Ishikawa (cell line): ENCODE measurements at regions not wholly inside any gene's neighbourhood (a gene's known extent, or its start where the extent isn't known, plus 50 kb on each side); places are given as distances from the start of the nearest gene placed in this dataset.

Experiments used
- CEBPB ChIP-seq: IDR thresholded peaks from 2 replicates; pipeline ENCODE4 v1.6.1; 2012
- CREB1 ChIP-seq: IDR thresholded peaks from 2 replicates; pipeline ENCODE4 v1.6.1; 2012; ENCODE audit warnings: low read depth
- EGR1 ChIP-seq: IDR thresholded peaks from 2 replicates; pipeline ENCODE4 v1.6.1; 2012
- EP300 ChIP-seq: IDR thresholded peaks from 2 replicates; pipeline ENCODE4 v1.6.1; 2012; ENCODE audit warnings: borderline replicate concordance
- FOXM1 ChIP-seq: IDR thresholded peaks from 2 replicates; pipeline ENCODE4 v1.6.1; 2012; ENCODE audit warnings: low read depth, borderline replicate concordance
- NFIC ChIP-seq: IDR thresholded peaks from 2 replicates; pipeline ENCODE4 v1.6.1; 2012
- RAD21 ChIP-seq: IDR thresholded peaks from 2 replicates; pipeline ENCODE4 v1.6.1; 2012; ENCODE audit warnings: low read depth
- TAF1 ChIP-seq: IDR thresholded peaks from 2 replicates; pipeline ENCODE4 v1.6.1; 2012; ENCODE audit warnings: low read depth, mild to moderate bottlenecking
- TCF12 ChIP-seq: IDR thresholded peaks from 2 replicates; pipeline ENCODE4 v1.6.1; 2012; ENCODE audit warnings: low read depth
- TEAD4 ChIP-seq: IDR thresholded peaks from 2 replicates; pipeline ENCODE4 v1.6.1; 2012
- YY1 ChIP-seq: IDR thresholded peaks from 2 replicates; pipeline ENCODE4 v1.6.1; 2012; ENCODE audit warnings: low read depth
- ZBTB7A ChIP-seq: IDR thresholded peaks from 2 replicates; pipeline ENCODE4 v1.6.1; 2012; ENCODE audit warnings: low read depth
- TF ChIP-seq, protein P1 (sequence below): IDR thresholded peaks from 2 replicates; pipeline ENCODE4 v1.6.1; 2012
- TF ChIP-seq, protein P2 (sequence below): IDR thresholded peaks from 2 replicates; pipeline ENCODE4 v1.6.1; 2012
- TF ChIP-seq, protein P3 (sequence below): IDR thresholded peaks from 2 replicates; pipeline ENCODE4 v1.6.1; 2012; ENCODE audit warnings: low read depth, mild to moderate bottlenecking

DNA sequence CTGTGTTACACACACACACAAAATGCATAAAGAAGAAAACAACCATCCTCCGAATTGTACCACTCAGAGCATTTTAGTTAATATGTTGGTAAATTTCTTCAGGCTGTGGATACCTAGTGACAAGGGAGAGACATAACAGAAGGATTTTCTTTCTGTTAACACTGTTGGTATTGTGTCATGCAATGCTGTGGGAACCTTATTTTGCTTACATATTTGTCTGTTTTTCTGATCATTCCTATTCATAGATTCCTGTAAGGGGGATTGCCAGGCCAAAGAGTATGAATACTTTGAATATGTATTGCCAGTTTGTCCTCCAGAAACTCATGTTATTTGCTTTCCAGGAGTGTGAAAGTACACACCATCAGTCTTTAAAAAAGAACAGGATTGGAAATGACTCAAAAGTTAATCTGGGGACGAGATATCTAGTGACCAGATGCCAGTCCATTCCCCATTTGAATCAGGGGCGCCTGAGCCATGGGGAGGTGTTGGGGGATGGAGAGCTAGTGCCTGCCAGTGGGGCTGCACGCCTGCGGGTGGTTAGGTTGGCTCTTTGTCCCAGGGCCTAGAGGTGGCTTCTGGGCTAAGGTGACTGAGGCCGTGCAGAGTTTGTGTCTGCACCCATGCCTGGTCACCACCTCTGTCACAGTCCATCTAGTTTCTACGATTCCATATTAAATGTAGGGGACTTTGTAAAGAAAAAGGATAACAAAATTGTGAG is 142.0 kb downstream of the PTPN20 start:
- no peak for TF ChIP-seq TCF12
- TF ChIP-seq, protein P1, sequence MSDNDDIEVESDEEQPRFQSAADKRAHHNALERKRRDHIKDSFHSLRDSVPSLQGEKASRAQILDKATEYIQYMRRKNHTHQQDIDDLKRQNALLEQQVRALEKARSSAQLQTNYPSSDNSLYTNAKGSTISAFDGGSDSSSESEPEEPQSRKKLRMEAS = no peak
- TF ChIP-seq CEBPB = no peak
- no peak for TF ChIP-seq CREB1
- TF ChIP-seq, protein P2, sequence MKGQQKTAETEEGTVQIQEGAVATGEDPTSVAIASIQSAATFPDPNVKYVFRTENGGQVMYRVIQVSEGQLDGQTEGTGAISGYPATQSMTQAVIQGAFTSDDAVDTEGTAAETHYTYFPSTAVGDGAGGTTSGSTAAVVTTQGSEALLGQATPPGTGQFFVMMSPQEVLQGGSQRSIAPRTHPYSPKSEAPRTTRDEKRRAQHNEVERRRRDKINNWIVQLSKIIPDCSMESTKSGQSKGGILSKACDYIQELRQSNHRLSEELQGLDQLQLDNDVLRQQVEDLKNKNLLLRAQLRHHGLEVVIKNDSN = no peak
- TF ChIP-seq, protein P3, sequence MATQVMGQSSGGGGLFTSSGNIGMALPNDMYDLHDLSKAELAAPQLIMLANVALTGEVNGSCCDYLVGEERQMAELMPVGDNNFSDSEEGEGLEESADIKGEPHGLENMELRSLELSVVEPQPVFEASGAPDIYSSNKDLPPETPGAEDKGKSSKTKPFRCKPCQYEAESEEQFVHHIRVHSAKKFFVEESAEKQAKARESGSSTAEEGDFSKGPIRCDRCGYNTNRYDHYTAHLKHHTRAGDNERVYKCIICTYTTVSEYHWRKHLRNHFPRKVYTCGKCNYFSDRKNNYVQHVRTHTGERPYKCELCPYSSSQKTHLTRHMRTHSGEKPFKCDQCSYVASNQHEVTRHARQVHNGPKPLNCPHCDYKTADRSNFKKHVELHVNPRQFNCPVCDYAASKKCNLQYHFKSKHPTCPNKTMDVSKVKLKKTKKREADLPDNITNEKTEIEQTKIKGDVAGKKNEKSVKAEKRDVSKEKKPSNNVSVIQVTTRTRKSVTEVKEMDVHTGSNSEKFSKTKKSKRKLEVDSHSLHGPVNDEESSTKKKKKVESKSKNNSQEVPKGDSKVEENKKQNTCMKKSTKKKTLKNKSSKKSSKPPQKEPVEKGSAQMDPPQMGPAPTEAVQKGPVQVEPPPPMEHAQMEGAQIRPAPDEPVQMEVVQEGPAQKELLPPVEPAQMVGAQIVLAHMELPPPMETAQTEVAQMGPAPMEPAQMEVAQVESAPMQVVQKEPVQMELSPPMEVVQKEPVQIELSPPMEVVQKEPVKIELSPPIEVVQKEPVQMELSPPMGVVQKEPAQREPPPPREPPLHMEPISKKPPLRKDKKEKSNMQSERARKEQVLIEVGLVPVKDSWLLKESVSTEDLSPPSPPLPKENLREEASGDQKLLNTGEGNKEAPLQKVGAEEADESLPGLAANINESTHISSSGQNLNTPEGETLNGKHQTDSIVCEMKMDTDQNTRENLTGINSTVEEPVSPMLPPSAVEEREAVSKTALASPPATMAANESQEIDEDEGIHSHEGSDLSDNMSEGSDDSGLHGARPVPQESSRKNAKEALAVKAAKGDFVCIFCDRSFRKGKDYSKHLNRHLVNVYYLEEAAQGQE = no peak
- no peak for TF ChIP-seq RAD21
- TF ChIP-seq EP300 = no peak
- no peak for TF ChIP-seq EGR1
- TF ChIP-seq FOXM1 = no peak
- TF ChIP-seq NFIC = no peak
- no peak for TF ChIP-seq ZBTB7A
- no peak for TF ChIP-seq TEAD4
- no peak for TF ChIP-seq YY1

DNA sequence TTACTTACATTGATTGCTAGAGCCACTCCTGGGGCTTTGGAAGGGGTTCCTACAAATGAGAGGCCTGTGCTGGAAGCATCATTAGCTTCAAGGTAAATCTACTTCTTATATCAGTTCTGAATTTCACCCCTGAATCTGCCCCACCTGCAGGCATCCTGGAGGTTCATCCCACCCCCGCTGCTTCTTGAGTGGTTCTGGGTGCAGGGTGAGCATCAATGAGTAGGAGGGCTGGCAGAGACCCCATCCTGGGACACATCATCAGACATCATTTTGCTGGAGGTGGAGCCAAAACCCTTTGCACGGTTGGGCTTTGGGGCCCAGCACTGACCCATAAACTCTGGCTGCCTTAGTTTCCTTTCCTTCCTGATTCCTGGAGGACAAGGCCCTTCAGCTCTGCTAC is 143.7 kb downstream of the PTPN20 start:
- no peak for TF ChIP-seq TAF1
- TF ChIP-seq YY1 = no peak
- TF ChIP-seq NFIC = no peak
- TF ChIP-seq RAD21 = no peak
- TF ChIP-seq, protein P1 = no peak
- TF ChIP-seq EP300 = no peak
- TF ChIP-seq CEBPB = no peak
- TF ChIP-seq FOXM1 = no peak
- no peak for TF ChIP-seq EGR1
- no peak for TF ChIP-seq TCF12
- TF ChIP-seq ZBTB7A = no peak
- no peak for TF ChIP-seq CREB1
- TF ChIP-seq, protein P2 = no peak
- TF ChIP-seq, protein P3 = no peak
- TF ChIP-seq TEAD4 = no peak

DNA sequence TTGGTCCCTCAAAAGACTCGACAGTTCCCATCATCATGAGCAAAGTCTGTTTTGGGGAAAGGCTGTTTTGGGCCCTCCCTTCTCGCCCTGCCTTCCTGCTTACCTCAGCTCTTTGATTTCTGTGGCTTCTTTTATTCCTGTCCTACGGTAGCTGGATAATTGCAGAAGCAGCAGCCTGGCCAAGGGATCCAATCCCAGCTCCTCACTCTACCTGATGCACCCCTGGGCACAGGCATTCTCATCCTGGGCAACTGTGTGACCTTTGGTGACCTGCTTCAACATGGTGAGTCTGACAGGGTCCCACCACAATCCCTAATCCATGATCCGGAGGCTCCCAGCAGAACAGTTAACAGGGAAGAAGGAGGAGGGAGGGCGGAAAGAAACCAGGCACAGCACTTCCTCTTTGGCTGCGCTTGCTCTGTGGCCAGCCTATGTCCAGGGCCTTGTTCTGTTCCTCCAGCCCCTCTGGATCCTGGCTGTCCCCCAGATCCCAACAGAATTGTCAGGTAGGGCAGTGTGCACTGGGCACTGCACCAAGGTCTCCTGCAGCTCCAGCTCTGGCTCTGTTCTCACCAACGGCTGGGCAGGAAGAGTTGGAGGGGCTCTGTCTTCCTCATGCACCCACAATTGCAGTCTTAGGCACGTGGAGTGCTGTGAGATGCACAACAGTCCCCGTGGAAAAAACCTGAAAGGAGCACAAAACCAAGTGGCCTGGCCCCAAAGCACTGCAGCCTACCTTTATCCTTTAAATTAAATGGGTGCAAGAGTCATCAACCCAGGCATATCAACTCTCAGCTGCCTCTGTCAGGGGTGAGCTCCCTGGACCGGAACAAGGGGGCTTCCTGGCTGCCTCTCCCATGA is 144.4 kb downstream of the PTPN20 start:
- TF ChIP-seq, protein P3 = no peak
- no peak for TF ChIP-seq EP300
- TF ChIP-seq YY1 = no peak
- TF ChIP-seq ZBTB7A = no peak

DNA sequence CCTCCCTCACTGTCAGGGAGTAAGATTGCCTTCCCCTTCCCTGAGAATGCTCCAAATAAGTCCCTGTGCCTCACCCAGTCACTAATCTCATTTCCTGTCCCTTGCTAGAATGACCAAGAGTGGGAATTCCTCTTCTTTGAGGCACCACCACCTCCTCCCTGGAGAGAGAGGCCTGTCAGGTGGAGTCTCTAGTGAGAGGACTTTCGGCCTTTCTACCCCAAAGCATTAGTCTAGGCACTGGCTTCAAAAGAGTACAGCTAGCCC is 145.0 kb downstream of the PTPN20 start:
- TF ChIP-seq, protein P3 = no peak
- TF ChIP-seq TEAD4 (no peak), YY1 (no peak), CREB1 (no peak), ZBTB7A (no peak), EGR1 (no peak), CEBPB (no peak), NFIC (no peak), TCF12 (no peak), EP300 (no peak), TAF1 (no peak)
- TF ChIP-seq, protein P2 = no peak
